H4 (cell line): ENCODE measurements at regions not wholly inside any gene's neighbourhood (a gene's known extent, or its start where the extent isn't known, plus 50 kb on each side); places are given as distances from the start of the nearest gene placed in this dataset.
"Not testable (repeated sequence)": the region's sequence is repeated elsewhere in the genome, so short reads cannot be mapped to it uniquely, and the experiment has no call there.

Source experiments
- DNase-seq: peaks from one replicate; pipeline ENCODE4 v3.0.0-alpha.2; 2015; ENCODE audit warnings: low spot score

DNA sequence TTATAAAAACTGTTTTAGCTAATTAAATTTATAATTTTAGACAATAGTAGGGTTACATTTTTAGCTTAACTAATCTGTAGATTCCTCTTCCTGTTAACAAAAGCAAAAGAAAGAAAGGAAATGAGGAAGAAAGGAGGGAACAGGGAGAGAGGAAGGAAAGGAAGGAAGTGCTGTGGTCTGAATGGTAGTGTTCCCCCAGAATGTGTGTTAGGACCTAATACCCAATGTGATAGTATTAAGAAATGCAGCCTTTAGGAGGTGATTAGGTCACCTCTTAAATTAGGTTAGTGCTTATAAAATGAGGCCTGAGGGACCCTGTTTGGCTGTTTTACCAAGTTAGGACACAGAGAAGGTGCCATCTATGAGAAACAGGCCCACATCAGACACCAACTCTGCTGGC lies 136.9 kb upstream of the SAMSN1 start:
- no peak for DNase-seq

DNA sequence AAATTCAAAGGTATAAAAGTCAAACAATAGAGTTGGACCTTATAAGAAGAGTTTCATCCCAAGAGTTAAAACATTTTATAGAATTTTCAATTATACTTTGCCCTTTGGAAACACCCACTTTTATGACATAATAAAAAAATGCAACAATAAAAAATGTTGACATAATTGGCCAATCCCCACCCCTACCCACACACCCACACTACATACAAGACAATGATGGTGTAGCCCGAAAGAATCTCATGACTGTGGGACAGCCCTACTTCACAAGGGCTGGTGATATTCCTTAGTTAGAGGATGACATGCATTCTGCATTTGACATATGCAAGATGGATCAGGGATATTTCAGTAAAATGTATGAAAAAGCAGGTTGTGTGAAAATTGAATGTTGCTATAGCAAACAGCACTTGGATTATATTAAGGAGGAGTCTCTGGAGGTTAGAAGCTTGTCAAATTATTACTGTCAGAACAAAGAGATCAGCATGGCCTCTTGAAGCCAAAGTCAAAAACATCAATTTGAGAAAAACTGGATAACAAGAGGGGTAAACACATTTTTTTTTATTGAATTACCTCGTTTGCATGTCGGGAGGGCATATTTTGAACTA lies 133.0 kb upstream of the SAMSN1 start:
- no peak for DNase-seq

- no peak for DNase-seq
Measured at GRCh38 chr21:14677639-14678179, 131.6 kb upstream of the SAMSN1 start.

DNA sequence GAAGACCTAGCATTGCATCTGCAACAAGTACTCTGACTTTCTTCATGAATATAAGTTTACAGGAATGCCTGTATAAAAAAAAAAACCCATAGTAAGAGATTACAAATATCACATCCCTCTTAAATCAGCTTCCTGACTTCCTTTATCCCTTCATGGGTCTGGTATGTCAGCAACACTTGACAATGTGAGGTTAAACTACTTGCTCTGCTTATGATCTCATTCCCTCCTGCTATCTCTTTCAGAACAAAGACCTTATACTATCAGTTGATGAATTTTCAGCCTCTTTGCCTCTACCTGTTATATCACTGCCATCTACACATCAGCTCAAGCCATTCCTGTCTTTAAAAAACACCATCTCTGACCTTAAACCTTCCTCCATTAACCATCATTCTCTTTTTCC lies 130.9 kb upstream of the SAMSN1 start:
- no peak for DNase-seq

DNA sequence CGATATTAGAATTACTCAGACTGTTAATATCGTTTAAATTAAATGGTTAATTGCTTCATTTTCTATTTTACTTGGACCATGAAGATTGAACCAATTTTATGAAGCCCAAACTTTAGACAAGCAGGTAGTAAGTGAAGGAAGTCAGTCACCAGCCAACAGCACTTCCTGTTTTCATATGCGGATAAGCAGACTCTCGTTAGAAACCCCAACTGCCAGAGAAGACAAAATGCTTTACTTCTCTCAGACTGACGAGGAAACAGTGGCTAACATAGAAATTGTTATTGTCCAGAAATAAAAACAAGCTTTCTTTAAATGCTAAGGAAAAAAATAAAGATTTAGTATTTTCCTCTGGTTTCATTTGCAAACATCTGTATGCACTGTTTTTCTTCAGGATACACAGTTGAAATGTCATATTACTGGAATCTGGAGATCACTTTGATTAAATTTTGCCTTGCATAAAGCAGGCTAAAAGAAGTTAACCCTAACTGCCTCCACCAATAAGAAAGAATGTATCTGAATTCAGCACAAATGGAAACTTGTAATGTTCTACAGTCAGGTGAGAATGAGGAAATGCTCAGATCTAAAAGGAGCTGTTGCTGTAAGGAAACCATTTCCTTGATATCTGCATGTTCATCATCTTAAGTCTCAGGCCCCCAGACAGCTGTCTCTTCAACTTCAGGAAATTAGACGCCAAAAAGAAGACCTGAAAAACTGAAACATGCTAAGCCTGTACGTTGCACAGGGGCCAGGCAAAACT lies 129.8 kb upstream of the SAMSN1 start:
- no peak for DNase-seq

DNA sequence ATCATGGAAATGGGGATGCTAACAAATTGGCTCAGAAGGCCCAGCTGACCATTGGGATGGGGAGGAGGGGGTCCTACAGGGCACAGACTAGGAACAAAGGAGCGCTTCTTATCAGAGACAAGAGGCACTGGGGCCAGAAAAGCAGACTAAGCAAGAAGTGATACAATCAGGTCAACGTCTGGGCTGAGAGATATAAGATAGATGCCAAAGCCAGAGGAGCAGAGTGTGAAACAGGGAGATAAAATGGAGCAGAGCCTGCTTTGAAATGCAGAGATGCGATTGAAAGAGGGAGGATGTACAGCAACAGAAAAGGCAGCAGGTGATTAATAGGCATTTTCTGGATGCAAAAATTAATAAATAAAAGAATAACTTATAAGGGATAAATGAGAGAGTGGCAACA lies 127.5 kb upstream of the SAMSN1 start:
- no peak for DNase-seq

DNA sequence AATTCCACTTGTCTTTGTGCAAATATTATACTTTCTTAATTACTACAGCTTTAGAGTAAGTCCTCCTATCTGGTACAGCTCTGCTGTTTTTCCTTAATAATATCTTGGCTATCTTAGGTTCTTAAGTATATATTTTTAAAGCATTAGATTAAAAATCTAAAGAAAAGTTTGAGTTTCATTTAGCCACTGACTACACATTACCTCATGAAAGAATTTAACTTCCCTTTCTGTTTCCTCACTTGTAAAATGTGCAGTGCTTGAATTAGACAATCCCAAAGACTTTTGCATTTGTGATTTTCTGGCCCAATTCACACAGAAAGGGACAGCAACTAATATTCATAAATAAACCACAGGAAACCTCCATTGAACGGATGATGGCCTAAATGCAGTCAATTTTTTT lies 126.4 kb upstream of the SAMSN1 start:
- no peak for DNase-seq

DNA sequence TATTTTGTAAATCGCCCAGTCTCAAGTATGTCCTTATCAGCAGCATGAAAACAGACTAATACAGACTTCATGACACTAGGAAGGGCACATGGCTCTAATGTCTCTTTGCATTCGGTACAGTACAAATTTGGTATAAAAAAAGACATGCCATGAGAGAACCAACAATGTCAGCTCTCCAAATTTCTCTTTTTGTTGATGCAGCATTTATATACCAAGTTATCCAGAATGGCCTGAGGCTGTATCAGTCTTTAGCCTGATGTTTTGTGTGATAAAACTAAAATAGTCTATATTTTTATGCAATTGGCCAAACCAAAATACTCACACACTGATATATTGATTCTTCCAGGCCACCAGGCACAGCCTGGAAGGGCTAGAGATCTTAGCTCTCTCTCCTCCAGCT lies 124.3 kb upstream of the SAMSN1 start:
- DNase-seq = no peak

DNA sequence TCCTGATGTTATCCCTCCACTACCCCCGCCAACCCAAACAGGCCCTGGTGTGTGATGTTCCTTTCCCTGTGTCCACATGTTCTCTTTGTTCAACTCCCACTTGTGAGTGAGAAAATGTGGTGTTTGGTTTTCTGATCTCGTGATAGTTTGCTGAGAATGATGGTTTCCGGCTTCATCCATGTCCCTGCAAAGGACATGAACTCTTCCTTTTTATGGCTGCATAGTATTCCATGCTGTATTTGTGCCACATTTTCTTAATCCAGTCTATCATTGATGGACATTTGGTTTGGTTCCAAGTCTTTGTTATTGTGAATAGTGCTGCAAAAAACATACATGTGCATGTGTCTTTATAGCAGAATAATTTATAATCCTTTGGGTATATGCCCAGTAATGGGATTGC lies 123.0 kb upstream of the SAMSN1 start:
- not testable (repeated sequence) for DNase-seq

DNA sequence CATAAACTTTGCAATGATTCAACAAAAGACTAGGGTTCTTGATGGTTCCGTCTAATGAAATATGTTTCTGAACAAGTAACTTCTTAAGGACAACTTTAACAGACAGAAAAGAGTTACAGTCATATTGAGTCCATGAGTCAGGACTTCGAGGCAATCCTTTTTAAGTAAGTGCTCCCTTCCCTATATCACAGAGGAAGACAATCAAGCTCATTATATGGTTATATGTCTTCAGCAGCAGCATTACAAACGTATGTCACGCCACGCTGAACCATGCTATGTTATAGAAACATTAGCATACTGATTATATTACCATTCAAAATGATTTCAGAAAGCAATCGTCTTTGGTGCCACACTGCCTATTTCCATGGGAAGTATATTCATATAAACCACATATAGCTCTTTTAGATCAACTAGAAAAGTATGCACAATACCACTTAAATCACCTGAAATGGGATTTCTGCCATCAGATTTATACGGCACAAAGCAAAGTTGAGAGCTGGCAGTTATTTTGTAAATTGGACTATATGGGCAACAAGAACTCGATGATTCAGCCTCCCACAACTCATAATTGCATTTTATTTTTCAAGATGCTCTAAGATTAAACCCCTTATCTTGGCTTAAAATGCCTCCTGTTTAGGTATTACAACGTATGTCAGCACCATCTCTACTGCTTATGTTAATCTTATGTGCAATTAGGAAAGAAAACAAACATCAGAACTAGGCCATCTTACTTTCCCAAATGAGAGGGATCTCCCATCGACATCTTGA lies 111.3 kb upstream of the SAMSN1 start:
- DNase-seq = no peak

- no peak for DNase-seq
Measured at GRCh38 chr21:14646893-14647292, 100.8 kb upstream of the SAMSN1 start.

DNA sequence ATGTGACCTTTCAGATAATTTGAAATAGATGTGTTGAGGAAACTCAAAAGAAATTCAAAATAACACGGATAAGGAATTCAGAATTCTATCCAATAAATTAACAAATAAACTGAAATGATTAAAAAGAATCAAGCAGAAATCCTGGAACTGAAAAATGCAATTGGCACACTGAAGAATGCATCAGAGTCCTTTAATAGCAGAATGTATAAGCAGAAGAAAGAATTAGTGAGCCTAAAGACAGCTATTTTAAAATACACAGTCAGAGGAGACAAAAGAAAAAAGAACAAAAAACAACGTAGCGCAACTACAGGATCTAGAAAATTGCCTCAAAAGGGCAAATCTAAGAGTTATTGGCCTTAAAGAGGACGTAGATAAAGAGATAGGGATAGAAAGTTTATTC lies 99.6 kb upstream of the SAMSN1 start:
- DNase-seq = no peak

GRCh38 chr21:14632359-14632758 lies 86.2 kb upstream of the SAMSN1 start:
- DNase-seq = no peak

- DNase-seq = no peak
Measured at GRCh38 chr21:14630556-14631069, 84.5 kb upstream of the SAMSN1 start.

DNA sequence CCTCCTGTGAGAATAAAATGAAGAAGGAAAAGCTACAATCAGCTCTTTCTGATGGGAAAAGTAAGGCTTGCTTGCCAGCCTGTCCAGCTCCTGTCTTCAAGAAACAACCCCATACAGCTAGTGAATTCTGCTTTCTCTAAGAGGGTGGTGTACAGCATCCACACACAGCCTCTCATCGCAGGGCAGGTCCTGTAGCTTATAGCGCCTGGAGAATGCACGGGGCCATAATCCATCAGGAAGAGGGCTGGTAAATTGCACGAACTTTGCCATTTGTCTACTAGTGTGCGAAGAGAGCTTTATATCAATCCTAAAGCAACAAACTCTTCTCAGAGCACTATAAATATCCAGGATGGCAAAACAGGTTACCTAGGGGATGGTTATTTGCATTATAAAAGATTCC lies 83.3 kb upstream of the SAMSN1 start:
- DNase-seq = no peak

- DNase-seq = not testable (repeated sequence)
Measured at GRCh38 chr21:14623079-14623478, 77.0 kb upstream of the SAMSN1 start.

DNA sequence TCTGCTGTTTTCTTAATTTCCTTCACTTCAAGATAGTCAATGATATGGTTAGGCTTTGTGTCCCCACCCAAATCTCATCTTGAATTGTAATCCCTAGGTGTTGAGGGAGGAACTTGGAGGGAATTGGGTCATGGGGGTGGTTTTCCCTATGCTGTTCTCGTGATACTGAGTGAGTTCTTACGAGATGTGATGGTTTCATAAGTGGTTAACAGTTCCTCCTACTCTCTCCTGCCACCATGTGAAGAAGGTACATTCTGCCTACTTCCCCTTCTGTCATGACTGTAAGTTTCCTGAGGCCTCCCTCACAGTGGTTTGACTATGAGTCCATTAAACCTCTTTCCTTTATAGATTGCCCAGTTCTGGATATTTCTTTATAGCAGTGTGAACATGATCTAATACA lies 74.0 kb upstream of the SAMSN1 start:
- DNase-seq = no peak

DNA sequence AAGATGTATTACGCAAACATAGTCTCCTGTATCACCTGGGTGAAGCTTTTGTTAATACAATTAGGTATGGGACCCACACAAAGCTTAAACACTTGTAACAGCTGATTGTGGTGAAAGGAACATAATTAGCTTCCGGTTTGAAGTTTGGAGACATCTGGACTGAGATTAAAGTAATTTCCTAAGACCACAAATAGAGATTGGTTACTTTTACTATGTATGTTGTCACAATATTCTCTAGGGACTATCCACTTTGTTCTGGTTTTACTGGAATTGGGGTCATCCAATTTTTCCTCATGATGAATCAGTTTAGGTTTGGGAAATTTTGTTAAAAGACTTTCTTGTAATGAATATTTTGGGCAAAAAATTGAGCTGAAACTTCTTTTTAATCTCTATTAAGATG lies 71.8 kb upstream of the SAMSN1 start:
- no peak for DNase-seq

GRCh38 chr21:14617040-14617393 lies 70.9 kb upstream of the SAMSN1 start:
- no peak for DNase-seq

GRCh38 chr21:14616380-14617039 lies 70.4 kb upstream of the SAMSN1 start:
- no peak for DNase-seq

DNA sequence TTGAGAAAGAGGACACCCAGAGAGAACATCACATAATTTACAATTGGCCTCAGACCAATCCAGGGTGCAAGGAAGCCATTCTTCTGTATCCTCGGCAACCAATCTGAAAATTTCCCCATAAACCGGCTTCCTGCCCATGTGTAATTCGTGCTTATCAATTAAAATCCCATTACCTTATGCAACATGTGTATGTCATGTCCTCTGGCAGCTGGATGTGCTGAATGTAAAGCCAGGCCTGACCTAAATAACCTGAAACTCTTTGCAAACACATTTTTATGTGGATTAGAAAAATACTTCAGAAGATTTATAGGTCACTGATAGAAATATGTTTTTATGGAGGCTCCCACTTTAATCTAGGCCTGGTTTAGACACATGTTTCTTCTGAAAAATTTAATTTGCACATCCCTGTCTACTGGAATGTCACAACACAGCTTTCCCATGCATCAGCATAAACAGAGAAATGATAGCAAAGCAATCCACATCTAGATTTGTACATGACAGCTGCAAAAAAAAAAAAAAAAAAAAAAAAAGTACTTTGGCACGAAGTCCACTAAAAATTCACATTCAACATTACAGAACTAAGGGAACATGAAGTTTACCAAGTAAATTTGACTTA lies 69.4 kb upstream of the SAMSN1 start:
- DNase-seq = no peak

DNA sequence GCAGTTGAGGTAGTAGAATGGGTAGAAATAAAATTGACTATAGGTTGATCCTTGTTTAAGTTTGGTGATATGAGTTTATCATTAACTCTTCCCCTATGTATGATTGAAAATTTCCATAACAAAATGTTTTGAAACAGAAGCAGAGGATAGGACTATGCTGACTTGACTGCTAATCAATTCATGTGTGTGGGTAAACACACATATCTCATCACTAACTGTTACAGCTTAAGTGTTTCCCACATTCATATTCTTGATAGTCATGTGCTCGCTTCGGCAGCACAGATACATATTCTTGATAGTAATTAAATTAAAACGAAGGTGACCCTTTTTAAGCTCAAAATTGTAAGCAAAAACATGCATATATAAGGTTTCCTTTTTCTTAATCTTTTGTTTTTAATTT lies 68.2 kb upstream of the SAMSN1 start:
- no peak for DNase-seq
